ENCODE measurements at regions not wholly inside any gene's neighbourhood (a gene's known extent, or its start where the extent isn't known, plus 50 kb on each side); places are given as distances from the start of the nearest gene placed in this dataset.

DNA sequence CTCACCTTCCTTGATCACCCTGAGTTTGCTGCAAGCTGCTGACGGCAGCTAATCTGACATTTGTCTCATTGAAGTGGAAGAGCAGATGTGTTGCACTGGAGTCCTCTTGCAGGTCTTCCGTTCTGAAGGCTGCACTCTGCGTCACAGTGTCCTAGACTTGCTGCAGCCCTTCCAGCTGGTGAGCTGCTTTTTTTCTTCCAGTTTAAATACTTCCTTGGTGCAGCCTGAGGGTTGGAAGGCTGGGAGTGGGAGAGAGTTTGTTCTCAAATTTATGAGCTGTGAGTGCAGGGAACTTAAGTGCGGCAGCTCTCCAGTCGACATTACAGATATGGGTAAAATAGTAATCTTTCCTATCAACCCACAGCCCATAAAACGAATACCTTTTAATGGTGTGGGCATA is 303.6 kb upstream of the FAT1 start:
- no peak overlapping the region for H3K4me3 ChIP-seq (ENCODE audit: low read depth, low read length, poor library complexity, severe bottlenecking)
- TF ChIP-seq EZH2 (IDR thresholded peaks at IDR 0.05; ENCODE audit: borderline replicate concordance, low read depth, low read length, poor library complexity, severe bottlenecking) (no peak), CTCF (conservative IDR thresholded peaks at IDR 0.05; ENCODE audit: low read depth, low read length) (no peak)
- no peaks in the 10 kb centered on the region for H3K9me3 ChIP-seq (ENCODE audit: low read depth, low read length, poor library complexity, severe bottlenecking)
- ChIA-PET CTCF (no interaction called here), POLR2A (ENCODE audit: low non-redundant PET) (interaction anchor here (0.7 kb wide), 1 partner anchor 10 kb away, joined by 6 read pairs; no protein-coding TSS in a partner anchor)
- peaks cover 39% of the 10 kb centered on the region for H3K27me3 ChIP-seq (replicated peaks; ENCODE audit: insufficient read depth, low read depth, low read length, poor library complexity)
- no peaks in the 10 kb centered on the region for H3K4me1 ChIP-seq (ENCODE audit: insufficient read depth, low read length, poor library complexity, severe bottlenecking)
- no TSS peak for BruUV-seq (replicated peaks)
- DNase-seq (ENCODE audit: low spot score) = no peak
- intact Hi-C loops (cut with micrococcal nuclease; ENCODE audit: unreplicated experiment) = no loop called here
- no peak overlapping the region for H3K27ac ChIP-seq (ENCODE audit: low read depth, low read length, poor library complexity, severe bottlenecking)
- no peaks in the 10 kb centered on the region for H3K36me3 ChIP-seq (ENCODE audit: insufficient read depth, low read length, poor library complexity, severe bottlenecking)

GRCh38 chr4:187042251-187042650 is 318.6 kb upstream of the FAT1 start:
- Histone ChIP-seq H3K4me3 (ENCODE audit: low read depth, low read length, poor library complexity, severe bottlenecking) (no peak overlapping the region), H3K9me3 (ENCODE audit: low read depth, low read length, poor library complexity, severe bottlenecking) (no peaks in the 10 kb centered on the region), H3K27me3 (replicated peaks; ENCODE audit: insufficient read depth, low read depth, low read length, poor library complexity) (peaks cover 86% of the 10 kb centered on the region), H3K27ac (ENCODE audit: low read depth, low read length, poor library complexity, severe bottlenecking) (no peak overlapping the region), H3K4me1 (ENCODE audit: insufficient read depth, low read length, poor library complexity, severe bottlenecking) (no peaks in the 10 kb centered on the region), H3K36me3 (ENCODE audit: insufficient read depth, low read length, poor library complexity, severe bottlenecking) (no peaks in the 10 kb centered on the region)
- ChIA-PET POLR2A (ENCODE audit: low non-redundant PET) (no interaction called here), CTCF (no interaction called here)
- TF ChIP-seq EZH2 (IDR thresholded peaks at IDR 0.05; ENCODE audit: borderline replicate concordance, low read depth, low read length, poor library complexity, severe bottlenecking) (no peak), CTCF (conservative IDR thresholded peaks at IDR 0.05; ENCODE audit: low read depth, low read length) (no peak)
- DNase-seq (ENCODE audit: low spot score) = no peak
- intact Hi-C loops (cut with micrococcal nuclease; ENCODE audit: unreplicated experiment) = no loop called here
- BruUV-seq (replicated peaks) = no TSS peak

- H3K27ac ChIP-seq (ENCODE audit: low read depth, low read length, poor library complexity, severe bottlenecking) = no peak overlapping the region
- CTCF ChIA-PET = no interaction called here
- intact Hi-C loops (cut with micrococcal nuclease; ENCODE audit: unreplicated experiment) = no loop called here
Measured at GRCh38 chr4:187046471-187046870, 322.8 kb upstream of the FAT1 start.

DNA sequence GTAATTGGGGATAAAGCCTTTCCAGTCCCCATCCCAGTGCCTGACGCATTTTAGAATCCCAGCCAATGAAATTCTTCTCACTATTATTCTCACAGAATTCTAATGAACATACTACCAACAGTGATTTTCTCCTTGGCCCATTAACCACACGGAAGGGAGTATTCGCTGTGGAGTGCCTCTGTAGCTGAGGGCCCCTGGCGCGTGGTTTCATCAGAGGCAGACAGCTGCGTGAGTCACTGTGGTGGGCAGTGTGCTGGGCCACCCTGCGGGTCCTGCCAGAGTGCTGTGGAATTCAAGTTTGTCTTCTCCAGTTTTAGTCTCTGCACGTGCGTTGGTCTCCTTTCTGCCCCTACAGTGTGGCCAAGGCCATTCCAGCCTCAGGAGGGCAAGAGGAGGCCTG is 335.4 kb upstream of the FAT1 start:
- BruUV-seq (replicated peaks) = no TSS peak
- no peak for DNase-seq (ENCODE audit: low spot score)
- ChIA-PET CTCF (no interaction called here), POLR2A (ENCODE audit: low non-redundant PET) (no interaction called here)
- Histone ChIP-seq H3K27ac (ENCODE audit: low read depth, low read length, poor library complexity, severe bottlenecking) (no peak overlapping the region), H3K36me3 (ENCODE audit: insufficient read depth, low read length, poor library complexity, severe bottlenecking) (no peaks in the 10 kb centered on the region), H3K4me1 (ENCODE audit: insufficient read depth, low read length, poor library complexity, severe bottlenecking) (no peaks in the 10 kb centered on the region), H3K27me3 (replicated peaks; ENCODE audit: insufficient read depth, low read depth, low read length, poor library complexity) (peaks cover 38% of the 10 kb centered on the region), H3K4me3 (ENCODE audit: low read depth, low read length, poor library complexity, severe bottlenecking) (no peak overlapping the region), H3K9me3 (ENCODE audit: low read depth, low read length, poor library complexity, severe bottlenecking) (no peaks in the 10 kb centered on the region)
- no peak for TF ChIP-seq EZH2 (IDR thresholded peaks at IDR 0.05; ENCODE audit: borderline replicate concordance, low read depth, low read length, poor library complexity, severe bottlenecking)
- no peak for TF ChIP-seq CTCF (conservative IDR thresholded peaks at IDR 0.05; ENCODE audit: low read depth, low read length)
- intact Hi-C loops (cut with micrococcal nuclease; ENCODE audit: unreplicated experiment) = no loop called here

More at GRCh38 chr4:187046471-187046870, 322.8 kb upstream of the FAT1 start:
- no peaks in the 10 kb centered on the region for H3K9me3 ChIP-seq (ENCODE audit: low read depth, low read length, poor library complexity, severe bottlenecking)
- H3K4me1 ChIP-seq (ENCODE audit: insufficient read depth, low read length, poor library complexity, severe bottlenecking) = no peaks in the 10 kb centered on the region
- no peak for DNase-seq (ENCODE audit: low spot score)
- no TSS peak for BruUV-seq (replicated peaks)
- H3K36me3 ChIP-seq (ENCODE audit: insufficient read depth, low read length, poor library complexity, severe bottlenecking) = no peaks in the 10 kb centered on the region
- peaks cover 70% of the 10 kb centered on the region for H3K27me3 ChIP-seq (replicated peaks; ENCODE audit: insufficient read depth, low read depth, low read length, poor library complexity)
- no peak overlapping the region for H3K4me3 ChIP-seq (ENCODE audit: low read depth, low read length, poor library complexity, severe bottlenecking)
- TF ChIP-seq EZH2 (IDR thresholded peaks at IDR 0.05; ENCODE audit: borderline replicate concordance, low read depth, low read length, poor library complexity, severe bottlenecking) = no peak
- POLR2A ChIA-PET (ENCODE audit: low non-redundant PET) = no interaction called here

Measured in A673 (cell line).